ENCODE measurements at regions not wholly inside any gene's neighbourhood (a gene's known extent, or its start where the extent isn't known, plus 50 kb on each side); places are given as distances from the start of the nearest gene placed in this dataset.

- H3K36me3 ChIP-seq (ENCODE audit: control insufficient read depth, insufficient read depth, low read length), result no peaks in the 10 kb centered on the region
- TF ChIP-seq CTCF (IDR thresholded peaks at IDR 0.05; ENCODE audit: insufficient read depth, low read length, poor library complexity, severe bottlenecking), result no peak
- no peak overlapping the region for H3K4me3 ChIP-seq (replicated peaks; ENCODE audit: low read depth, low read length)
Observed at GRCh38 chr11:81492923-81493445, 1240.7 kb downstream of the FAM181B start.

DNA sequence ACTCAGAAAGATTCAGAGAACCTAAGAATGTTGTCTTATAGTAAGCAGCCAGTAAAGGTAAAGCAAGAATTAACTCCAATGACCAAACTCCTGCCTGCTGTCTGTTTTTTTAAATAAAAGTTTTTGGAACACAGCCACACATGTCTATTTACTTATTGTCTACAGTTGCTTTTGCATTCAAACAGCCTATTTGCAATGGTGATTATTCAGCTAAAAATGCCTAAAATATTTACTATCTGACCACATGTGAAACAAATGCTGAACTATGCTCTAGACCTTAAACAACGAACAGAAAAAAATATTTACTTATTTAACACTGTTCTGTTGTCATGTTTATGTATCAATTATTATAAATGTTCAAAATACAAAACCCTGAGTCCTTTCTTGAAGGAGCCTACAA, 1246.6 kb downstream of the FAM181B start:
- Histone ChIP-seq H3K4me3 (replicated peaks; ENCODE audit: low read depth, low read length) (no peak overlapping the region), H3K27me3 (replicated peaks; ENCODE audit: control insufficient read depth, insufficient read depth, low read length) (no peaks in the 10 kb centered on the region), H3K36me3 (ENCODE audit: control insufficient read depth, insufficient read depth, low read length) (no peaks in the 10 kb centered on the region)
- TF ChIP-seq CTCF (IDR thresholded peaks at IDR 0.05; ENCODE audit: insufficient read depth, low read length, poor library complexity, severe bottlenecking), result no peak
- no peak for DNase-seq (ENCODE audit: extremely low read depth, insufficient read length)

More at GRCh38 chr11:81492923-81493445, 1240.7 kb downstream of the FAM181B start:
- H3K27me3 ChIP-seq (replicated peaks; ENCODE audit: control insufficient read depth, insufficient read depth, low read length), result no peaks in the 10 kb centered on the region
- DNase-seq (ENCODE audit: extremely low read depth, insufficient read length), result no peak

- no peak for DNase-seq (ENCODE audit: extremely low read depth, insufficient read length)
- no peaks in the 10 kb centered on the region for H3K27me3 ChIP-seq (replicated peaks; ENCODE audit: control insufficient read depth, insufficient read depth, low read length)
- H3K4me3 ChIP-seq (replicated peaks; ENCODE audit: low read depth, low read length), result no peak overlapping the region
- H3K36me3 ChIP-seq (ENCODE audit: control insufficient read depth, insufficient read depth, low read length), result no peaks in the 10 kb centered on the region
- no peak for TF ChIP-seq CTCF (IDR thresholded peaks at IDR 0.05; ENCODE audit: insufficient read depth, low read length, poor library complexity, severe bottlenecking)
Observed at GRCh38 chr11:81484196-81484595, 1249.5 kb downstream of the FAM181B start.

DNA sequence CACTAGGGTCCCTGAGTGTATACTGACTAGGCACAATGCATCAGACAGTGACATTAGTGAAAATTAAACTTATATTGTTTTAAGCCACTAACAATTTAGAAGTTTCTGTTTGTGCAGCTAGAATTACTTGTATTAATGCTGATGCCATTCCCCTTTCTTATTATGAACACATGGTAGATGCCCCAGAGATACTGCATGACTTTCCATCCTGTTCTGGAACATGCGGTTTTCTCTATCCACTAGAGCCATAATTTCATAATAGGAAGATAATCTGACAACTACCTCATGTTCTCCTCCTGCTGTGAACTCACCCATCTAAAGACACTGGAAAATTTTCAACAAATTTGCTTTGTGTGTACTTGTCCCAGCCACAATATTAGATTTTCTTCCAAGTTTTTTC, 1256.4 kb downstream of the FAM181B start:
- no peak overlapping the region for H3K4me3 ChIP-seq (replicated peaks; ENCODE audit: low read depth, low read length)
- no peaks in the 10 kb centered on the region for H3K36me3 ChIP-seq (ENCODE audit: control insufficient read depth, insufficient read depth, low read length)
- DNase-seq (ENCODE audit: extremely low read depth, insufficient read length), result no peak
- H3K27me3 ChIP-seq (replicated peaks; ENCODE audit: control insufficient read depth, insufficient read depth, low read length), result no peaks in the 10 kb centered on the region
- no peak for TF ChIP-seq CTCF (IDR thresholded peaks at IDR 0.05; ENCODE audit: insufficient read depth, low read length, poor library complexity, severe bottlenecking)

DNA sequence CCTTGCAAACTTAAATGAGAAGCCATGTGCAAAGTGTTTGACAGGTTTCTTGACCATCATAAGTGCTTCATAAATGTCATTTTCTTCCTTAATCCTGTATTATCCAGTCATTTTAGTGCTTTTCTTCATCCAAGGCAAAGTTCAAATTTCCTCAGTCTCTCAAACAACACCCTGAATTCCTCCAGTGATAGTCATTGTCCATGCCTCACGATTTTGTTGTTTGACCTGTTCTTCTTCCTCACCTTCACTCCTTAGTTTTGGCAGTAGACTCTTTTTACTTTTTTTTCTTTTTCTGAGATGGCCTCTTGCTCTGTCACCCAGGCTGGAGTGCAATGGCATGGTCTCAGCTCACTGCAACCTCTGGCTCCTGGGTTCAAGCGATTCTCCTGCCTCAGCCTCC, 1257.3 kb downstream of the FAM181B start:
- Histone ChIP-seq H3K4me3 (replicated peaks; ENCODE audit: low read depth, low read length) (no peak overlapping the region), H3K27me3 (replicated peaks; ENCODE audit: control insufficient read depth, insufficient read depth, low read length) (no peaks in the 10 kb centered on the region), H3K36me3 (ENCODE audit: control insufficient read depth, insufficient read depth, low read length) (no peaks in the 10 kb centered on the region)
- no peak for TF ChIP-seq CTCF (IDR thresholded peaks at IDR 0.05; ENCODE audit: insufficient read depth, low read length, poor library complexity, severe bottlenecking)
- DNase-seq (ENCODE audit: extremely low read depth, insufficient read length), result no peak

GRCh38 chr11:81472646-81473045, 1261.0 kb downstream of the FAM181B start:
- no peak for TF ChIP-seq CTCF (IDR thresholded peaks at IDR 0.05; ENCODE audit: insufficient read depth, low read length, poor library complexity, severe bottlenecking)

More at GRCh38 chr11:81472646-81473045, 1261.0 kb downstream of the FAM181B start:
- Histone ChIP-seq H3K4me3 (replicated peaks; ENCODE audit: low read depth, low read length) (no peak overlapping the region), H3K36me3 (ENCODE audit: control insufficient read depth, insufficient read depth, low read length) (no peaks in the 10 kb centered on the region), H3K27me3 (replicated peaks; ENCODE audit: control insufficient read depth, insufficient read depth, low read length) (no peaks in the 10 kb centered on the region)
- no peak for DNase-seq (ENCODE audit: extremely low read depth, insufficient read length)

Data from GM06990 (cell line).